HG03469 (cell line): ENCODE measurements at regions not wholly inside any gene's neighbourhood (a gene's known extent, or its start where the extent isn't known, plus 50 kb on each side); places are given as distances from the start of the nearest gene placed in this dataset.

Experiments used
- ATAC-seq: cut with Tn5 transposase; IDR thresholded peaks from one replicate; pipeline ENCODE4 v1.9.1; 2021; ENCODE audit warnings: mild to moderate bottlenecking, moderate library complexity, moderate number of reproducible peaks; ENCODE audit not compliant: unreplicated experiment

GRCh38 chr13:33730147-33730546 is 87.8 kb upstream of the RFC3 start:
- ATAC-seq = no peak

GRCh38 chr13:33730619-33731018 is 87.3 kb upstream of the RFC3 start:
- no peak for ATAC-seq

- no peak for ATAC-seq
Observed at GRCh38 chr13:33735276-33735675, 82.7 kb upstream of the RFC3 start.

GRCh38 chr13:33739254-33739653 is 78.7 kb upstream of the RFC3 start:
- ATAC-seq = no peak

GRCh38 chr13:33740134-33740538 is 77.8 kb upstream of the RFC3 start:
- no peak for ATAC-seq

- no peak for ATAC-seq
Observed at GRCh38 chr13:33742321-33742720, 75.6 kb upstream of the RFC3 start.

- peak; percentile 69 for ATAC-seq
Observed at GRCh38 chr13:33743438-33744368, 74.2 kb upstream of the RFC3 start.

- ATAC-seq = no peak
Observed at GRCh38 chr13:33744589-33745369, 73.2 kb upstream of the RFC3 start.

GRCh38 chr13:33745370-33746324 is 72.3 kb upstream of the RFC3 start:
- ATAC-seq = peak; percentile 35

- no peak for ATAC-seq
Observed at GRCh38 chr13:33746867-33747266, 71.1 kb upstream of the RFC3 start.

- no peak for ATAC-seq
Observed at GRCh38 chr13:33751151-33751550, 66.8 kb upstream of the RFC3 start.

GRCh38 chr13:33752094-33752493 is 65.9 kb upstream of the RFC3 start:
- no peak for ATAC-seq

GRCh38 chr13:33752597-33752996 is 65.4 kb upstream of the RFC3 start:
- ATAC-seq = no peak

GRCh38 chr13:33756929-33757328 is 61.0 kb upstream of the RFC3 start:
- ATAC-seq = no peak

- ATAC-seq = peak; percentile 73
Observed at GRCh38 chr13:33757713-33758112, 60.2 kb upstream of the RFC3 start.

GRCh38 chr13:33758113-33758512 is 59.8 kb upstream of the RFC3 start:
- ATAC-seq = peak; percentile 56

- no peak for ATAC-seq
Observed at GRCh38 chr13:33761740-33762139, 56.2 kb upstream of the RFC3 start.

GRCh38 chr13:33763021-33763420 is 54.9 kb upstream of the RFC3 start:
- no peak for ATAC-seq

GRCh38 chr13:33764716-33765115 is 53.2 kb upstream of the RFC3 start:
- no peak for ATAC-seq

GRCh38 chr13:33766329-33767123 is 51.4 kb upstream of the RFC3 start:
- no peak for ATAC-seq
